AG09319 (cell line): ENCODE measurements at regions not wholly inside any gene's neighbourhood (a gene's known extent, or its start where the extent isn't known, plus 50 kb on each side); places are given as distances from the start of the nearest gene placed in this dataset.

ENCODE experiments used
- DNase-seq: peaks from one replicate; pipeline ENCODE4 v3.0.0-alpha.2; 2010; ENCODE audit warnings: low read depth; ENCODE audit errors: extremely low read depth
- TF ChIP-seq, protein P1 (sequence below): IDR thresholded peaks from 2 replicates; pipeline ENCODE4 v1.5.1; 2011; ENCODE audit warnings: low read depth, mild to moderate bottlenecking, inconsistent platforms, low read length, moderate library complexity

DNA sequence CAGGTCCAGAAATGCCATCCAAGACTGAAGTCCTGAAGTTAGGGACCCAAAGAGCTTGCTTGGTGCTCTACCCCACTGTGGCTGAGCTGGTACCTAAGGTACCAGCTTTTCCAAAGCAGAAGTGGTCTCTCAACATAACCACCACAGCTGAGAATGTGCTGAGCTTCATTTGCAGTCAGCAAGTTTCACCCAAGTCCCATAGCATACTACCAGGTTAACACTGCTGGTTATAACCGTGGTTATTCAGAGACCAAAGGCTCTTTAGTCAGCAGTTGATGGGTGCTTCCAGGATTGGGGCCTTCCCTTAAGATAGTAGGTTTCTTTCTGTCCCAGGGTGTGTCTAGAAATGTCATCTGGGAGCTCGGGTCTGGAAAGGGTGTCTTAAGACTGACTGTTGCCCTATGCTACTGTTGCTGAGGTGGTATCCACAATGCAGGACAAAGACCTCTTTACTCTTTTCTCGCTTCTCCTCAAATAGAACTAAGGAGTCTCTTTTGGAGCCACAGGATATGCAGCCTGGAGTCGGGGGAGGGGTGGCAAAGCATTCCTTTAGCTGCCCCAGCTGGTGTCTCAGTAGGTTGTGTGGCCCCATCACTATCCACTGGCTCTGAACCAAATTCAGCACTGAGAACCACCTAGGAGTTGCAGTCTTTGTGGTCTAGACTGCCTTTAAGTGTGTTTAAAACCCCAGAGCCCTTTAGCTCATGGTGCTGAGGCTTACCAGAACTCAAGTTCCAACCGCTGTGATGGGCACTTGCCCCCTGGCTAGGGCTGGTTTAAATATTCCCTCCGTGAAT is 354.9 kb upstream of the SEMA3C start:
- TF ChIP-seq, protein P1, sequence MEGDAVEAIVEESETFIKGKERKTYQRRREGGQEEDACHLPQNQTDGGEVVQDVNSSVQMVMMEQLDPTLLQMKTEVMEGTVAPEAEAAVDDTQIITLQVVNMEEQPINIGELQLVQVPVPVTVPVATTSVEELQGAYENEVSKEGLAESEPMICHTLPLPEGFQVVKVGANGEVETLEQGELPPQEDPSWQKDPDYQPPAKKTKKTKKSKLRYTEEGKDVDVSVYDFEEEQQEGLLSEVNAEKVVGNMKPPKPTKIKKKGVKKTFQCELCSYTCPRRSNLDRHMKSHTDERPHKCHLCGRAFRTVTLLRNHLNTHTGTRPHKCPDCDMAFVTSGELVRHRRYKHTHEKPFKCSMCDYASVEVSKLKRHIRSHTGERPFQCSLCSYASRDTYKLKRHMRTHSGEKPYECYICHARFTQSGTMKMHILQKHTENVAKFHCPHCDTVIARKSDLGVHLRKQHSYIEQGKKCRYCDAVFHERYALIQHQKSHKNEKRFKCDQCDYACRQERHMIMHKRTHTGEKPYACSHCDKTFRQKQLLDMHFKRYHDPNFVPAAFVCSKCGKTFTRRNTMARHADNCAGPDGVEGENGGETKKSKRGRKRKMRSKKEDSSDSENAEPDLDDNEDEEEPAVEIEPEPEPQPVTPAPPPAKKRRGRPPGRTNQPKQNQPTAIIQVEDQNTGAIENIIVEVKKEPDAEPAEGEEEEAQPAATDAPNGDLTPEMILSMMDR: no peak
- no peak for DNase-seq

GRCh38 chr7:81272176-81272575 is 353.3 kb upstream of the SEMA3C start:
- no peak for DNase-seq
- TF ChIP-seq, protein P1: no peak

- TF ChIP-seq, protein P1: no peak
- no peak for DNase-seq
Observed at GRCh38 chr7:81268551-81268950, 349.7 kb upstream of the SEMA3C start.

DNA sequence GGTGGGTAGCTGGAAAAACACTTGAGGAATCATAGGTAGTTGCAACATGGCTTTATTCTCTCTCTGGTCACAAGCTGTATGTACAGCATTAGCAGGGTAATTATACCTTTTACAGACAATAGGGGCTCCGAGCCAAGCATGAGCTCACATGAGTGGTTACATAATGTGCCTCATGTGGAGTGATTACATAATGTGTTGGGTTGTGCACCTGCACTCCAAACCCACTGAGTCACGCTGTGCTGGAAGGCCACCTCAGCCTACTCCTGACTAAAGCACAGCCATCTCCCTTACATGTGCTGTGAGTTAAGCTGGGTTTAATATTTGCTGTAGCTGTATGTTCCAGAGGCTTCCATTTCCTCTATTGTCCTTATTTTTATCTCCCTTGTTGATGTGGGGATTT is 348.7 kb upstream of the SEMA3C start:
- no peak for DNase-seq
- TF ChIP-seq, protein P1: no peak

DNA sequence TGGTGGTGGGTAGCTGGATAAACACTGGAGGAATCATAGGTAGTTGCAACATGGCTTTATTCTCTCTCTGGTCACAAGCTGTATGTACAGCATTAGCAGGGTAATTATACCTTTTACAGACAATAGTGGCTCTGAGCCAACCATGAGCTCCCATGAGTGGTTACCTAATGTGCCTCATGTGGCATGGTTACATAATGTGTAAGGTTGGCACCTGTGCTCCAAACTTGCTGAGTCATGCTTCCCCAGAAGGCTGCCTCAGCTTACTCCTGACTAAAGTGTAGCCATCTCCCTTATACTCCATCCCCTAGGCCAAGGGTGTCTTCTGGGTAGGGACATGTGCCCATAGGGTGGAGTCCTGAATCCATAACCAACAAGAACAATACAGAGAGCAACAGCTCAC is 345.3 kb upstream of the SEMA3C start:
- TF ChIP-seq, protein P1: no peak
- DNase-seq: no peak

DNA sequence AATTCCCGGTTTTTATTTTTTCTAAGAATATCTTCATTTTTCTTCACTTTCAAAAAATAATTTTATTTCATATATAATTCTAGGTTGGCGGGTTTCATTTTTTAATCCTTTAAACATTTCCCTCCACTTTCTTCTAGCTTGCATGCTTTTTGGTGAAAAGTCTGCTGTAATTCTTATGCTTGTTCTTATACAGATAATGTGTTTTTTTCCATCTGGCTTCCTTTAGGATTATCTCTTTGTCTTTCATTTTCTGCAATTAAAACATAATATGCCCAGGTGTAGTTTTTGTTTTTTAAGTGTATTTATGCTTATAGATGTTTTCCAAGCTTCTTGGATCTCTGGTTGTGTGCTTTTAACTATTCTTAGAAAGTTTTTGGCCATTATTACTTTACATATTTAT is 341.3 kb upstream of the SEMA3C start:
- TF ChIP-seq, protein P1: no peak
- DNase-seq: no peak

DNA sequence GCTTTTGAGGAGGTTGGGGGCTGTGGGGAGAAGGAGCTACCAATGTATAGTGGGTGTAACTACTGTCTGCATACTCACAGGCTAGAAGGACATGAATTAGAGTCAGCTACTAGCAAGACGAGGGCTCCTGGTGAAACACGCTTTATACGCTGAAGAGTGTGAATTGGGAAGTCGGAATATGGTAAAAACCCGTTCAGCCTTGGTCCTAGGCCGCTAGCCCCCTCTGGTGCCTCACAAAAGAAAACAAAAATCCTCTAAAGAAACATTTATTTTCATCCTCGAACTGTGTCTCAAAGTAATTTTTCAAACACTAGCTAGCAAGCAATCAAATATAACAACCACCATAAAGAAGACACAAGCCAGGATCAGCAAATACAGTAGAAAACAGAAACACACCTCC is 338.1 kb upstream of the SEMA3C start:
- DNase-seq: no peak

More for the DNA sequence above, 338.1 kb upstream of the SEMA3C start:
- TF ChIP-seq, protein P1: peak; percentile 23
